ENCODE measurements at regions not wholly inside any gene's neighbourhood (a gene's known extent, or its start where the extent isn't known, plus 50 kb on each side); places are given as distances from the start of the nearest gene placed in this dataset.

- no peaks in the 10 kb centered on the region for H3K9me3 ChIP-seq (ENCODE audit: low read length)
- H3K9ac ChIP-seq (ENCODE audit: low read length) = no peak overlapping the region
- no peaks in the 10 kb centered on the region for H4K20me1 ChIP-seq (ENCODE audit: insufficient read depth, low read length)
- H3K4me2 ChIP-seq (ENCODE audit: low read length) = no peak overlapping the region
- no peak overlapping the region for H3K27ac ChIP-seq (ENCODE audit: low read depth, low read length, poor library complexity, severe bottlenecking)
- TF ChIP-seq CTCF (IDR thresholded peaks at IDR 0.05; ENCODE audit: low read length) (no peak), EZH2 (IDR thresholded peaks at IDR 0.05; ENCODE audit: borderline replicate concordance, low read length) (no peak)
- no peaks in the 10 kb centered on the region for H3K9me2 ChIP-seq (ENCODE audit: low read depth, low read length)
- no peak overlapping the region for H2AFZ ChIP-seq (ENCODE audit: low read length)
- H3K79me2 ChIP-seq (ENCODE audit: insufficient read depth, low read length) = no peaks in the 10 kb centered on the region
- no peaks in the 10 kb centered on the region for H3K4me1 ChIP-seq (ENCODE audit: insufficient read depth, low read length, severe bottlenecking)
- H3K36me3 ChIP-seq (ENCODE audit: insufficient read depth, low read length) = no peaks in the 10 kb centered on the region
- H3K4me3 ChIP-seq (ENCODE audit: low read depth, low read length, poor library complexity, severe bottlenecking) = no peak overlapping the region
- H3F3A ChIP-seq (ENCODE audit: insufficient read depth, low read length) = no peaks in the 10 kb centered on the region
- no peaks in the 10 kb centered on the region for H3K27me3 ChIP-seq (ENCODE audit: insufficient read depth, low read length)
Measured at GRCh38 chr11:25200925-25201324, 704.1 kb downstream of the LUZP2 start.

GRCh38 chr11:25206762-25207161 lies 709.9 kb downstream of the LUZP2 start:
- Histone ChIP-seq H2AFZ (ENCODE audit: low read length) (no peak overlapping the region), H3K4me1 (ENCODE audit: insufficient read depth, low read length, severe bottlenecking) (no peaks in the 10 kb centered on the region), H3K27me3 (ENCODE audit: insufficient read depth, low read length) (no peaks in the 10 kb centered on the region), H3K4me3 (ENCODE audit: low read depth, low read length, poor library complexity, severe bottlenecking) (no peak overlapping the region), H3F3A (ENCODE audit: insufficient read depth, low read length) (no peaks in the 10 kb centered on the region), H3K9me2 (ENCODE audit: low read depth, low read length) (no peaks in the 10 kb centered on the region), H3K27ac (ENCODE audit: low read depth, low read length, poor library complexity, severe bottlenecking) (no peak overlapping the region), H3K9ac (ENCODE audit: low read length) (no peak overlapping the region), H3K4me2 (ENCODE audit: low read length) (no peak overlapping the region), H3K79me2 (ENCODE audit: insufficient read depth, low read length) (no peaks in the 10 kb centered on the region), H4K20me1 (ENCODE audit: insufficient read depth, low read length) (no peaks in the 10 kb centered on the region), H3K9me3 (ENCODE audit: low read length) (no peaks in the 10 kb centered on the region), H3K36me3 (ENCODE audit: insufficient read depth, low read length) (no peaks in the 10 kb centered on the region)
- no peak for TF ChIP-seq EZH2 (IDR thresholded peaks at IDR 0.05; ENCODE audit: borderline replicate concordance, low read length)
- TF ChIP-seq CTCF (IDR thresholded peaks at IDR 0.05; ENCODE audit: low read length) = no peak

GRCh38 chr11:25211635-25212254 lies 714.9 kb downstream of the LUZP2 start:
- Histone ChIP-seq H4K20me1 (ENCODE audit: insufficient read depth, low read length) (no peaks in the 10 kb centered on the region), H3K9me2 (ENCODE audit: low read depth, low read length) (no peaks in the 10 kb centered on the region), H3K27ac (ENCODE audit: low read depth, low read length, poor library complexity, severe bottlenecking) (no peak overlapping the region), H3K27me3 (ENCODE audit: insufficient read depth, low read length) (no peaks in the 10 kb centered on the region), H3K36me3 (ENCODE audit: insufficient read depth, low read length) (no peaks in the 10 kb centered on the region), H3K9me3 (ENCODE audit: low read length) (no peaks in the 10 kb centered on the region), H3K4me1 (ENCODE audit: insufficient read depth, low read length, severe bottlenecking) (no peaks in the 10 kb centered on the region), H3K9ac (ENCODE audit: low read length) (no peak overlapping the region), H3K4me2 (ENCODE audit: low read length) (no peak overlapping the region), H3F3A (ENCODE audit: insufficient read depth, low read length) (no peaks in the 10 kb centered on the region), H2AFZ (ENCODE audit: low read length) (no peak overlapping the region), H3K79me2 (ENCODE audit: insufficient read depth, low read length) (no peaks in the 10 kb centered on the region), H3K4me3 (ENCODE audit: low read depth, low read length, poor library complexity, severe bottlenecking) (no peak overlapping the region)
- TF ChIP-seq CTCF (IDR thresholded peaks at IDR 0.05; ENCODE audit: low read length) (no peak), EZH2 (IDR thresholded peaks at IDR 0.05; ENCODE audit: borderline replicate concordance, low read length) (no peak)
